ENCODE measurements at regions not wholly inside any gene's neighbourhood (a gene's known extent, or its start where the extent isn't known, plus 50 kb on each side); places are given as distances from the start of the nearest gene placed in this dataset.

- in situ Hi-C loops (cut with HindIII; ENCODE audit: low sequenced_read_pairs), result no loop called here
Observed at GRCh38 chr9:107669422-107669821, 179.9 kb upstream of the KLF4 start.

GRCh38 chr9:107667231-107668070 lies 177.9 kb upstream of the KLF4 start:
- in situ Hi-C loops (cut with HindIII; ENCODE audit: low sequenced_read_pairs), result no loop called here

- in situ Hi-C loops (cut with HindIII; ENCODE audit: low sequenced_read_pairs), result no loop called here
Observed at GRCh38 chr9:107665057-107665456, 175.5 kb upstream of the KLF4 start.

- in situ Hi-C loops (cut with HindIII; ENCODE audit: low sequenced_read_pairs), result no loop called here
Observed at GRCh38 chr9:107660976-107661375, 171.4 kb upstream of the KLF4 start.

GRCh38 chr9:107653263-107653821 lies 163.8 kb upstream of the KLF4 start:
- in situ Hi-C loops (cut with HindIII; ENCODE audit: low sequenced_read_pairs), result no loop called here

GRCh38 chr9:107650995-107651394 lies 161.4 kb upstream of the KLF4 start:
- in situ Hi-C loops (cut with HindIII; ENCODE audit: low sequenced_read_pairs), result no loop called here

GRCh38 chr9:107650321-107650720 lies 160.8 kb upstream of the KLF4 start:
- in situ Hi-C loops (cut with HindIII; ENCODE audit: low sequenced_read_pairs), result no loop called here

- in situ Hi-C loops (cut with HindIII; ENCODE audit: low sequenced_read_pairs), result no loop called here
Observed at GRCh38 chr9:107648153-107648715, 158.7 kb upstream of the KLF4 start.

GRCh38 chr9:107647611-107648010 lies 158.0 kb upstream of the KLF4 start:
- in situ Hi-C loops (cut with HindIII; ENCODE audit: low sequenced_read_pairs), result no loop called here

GRCh38 chr9:107647141-107647540 lies 157.6 kb upstream of the KLF4 start:
- in situ Hi-C loops (cut with HindIII; ENCODE audit: low sequenced_read_pairs), result no loop called here

- in situ Hi-C loops (cut with HindIII; ENCODE audit: low sequenced_read_pairs), result no loop called here
Observed at GRCh38 chr9:107645464-107645833, 155.9 kb upstream of the KLF4 start.

GRCh38 chr9:107644733-107645463 lies 155.3 kb upstream of the KLF4 start:
- in situ Hi-C loops (cut with HindIII; ENCODE audit: low sequenced_read_pairs), result no loop called here

GRCh38 chr9:107639426-107639825 lies 149.9 kb upstream of the KLF4 start:
- in situ Hi-C loops (cut with HindIII; ENCODE audit: low sequenced_read_pairs), result no loop called here

GRCh38 chr9:107638521-107639310 lies 149.1 kb upstream of the KLF4 start:
- in situ Hi-C loops (cut with HindIII; ENCODE audit: low sequenced_read_pairs), result no loop called here

GRCh38 chr9:107637421-107638420 lies 148.2 kb upstream of the KLF4 start:
- in situ Hi-C loops (cut with HindIII; ENCODE audit: low sequenced_read_pairs), result no loop called here

GRCh38 chr9:107636571-107637381 lies 147.2 kb upstream of the KLF4 start:
- in situ Hi-C loops (cut with HindIII; ENCODE audit: low sequenced_read_pairs), result no loop called here

GRCh38 chr9:107635803-107636174 lies 146.2 kb upstream of the KLF4 start:
- in situ Hi-C loops (cut with HindIII; ENCODE audit: low sequenced_read_pairs), result no loop called here

- in situ Hi-C loops (cut with HindIII; ENCODE audit: low sequenced_read_pairs), result no loop called here
Observed at GRCh38 chr9:107635101-107635802, 145.7 kb upstream of the KLF4 start.
